ENCODE measurements at regions not wholly inside any gene's neighbourhood (a gene's known extent, or its start where the extent isn't known, plus 50 kb on each side); places are given as distances from the start of the nearest gene placed in this dataset.

GRCh38 chr1:199308349-199308846 is 669.6 kb downstream of the PTPRC start:
- no peak for ATAC-seq (replicated peaks; ENCODE audit: extremely low read depth, poor library complexity, severe bottlenecking)
- peaks cover 7% of the 10 kb centered on the region for H3K4me1 Mint-ChIP-seq
- no peaks in the 10 kb centered on the region for H3K9me3 Mint-ChIP-seq
- H3K27ac Mint-ChIP-seq (ENCODE audit: low read depth): no peak overlapping the region
- DNase-seq (ENCODE audit: low spot score in 2 of 2): no peak
- no peaks in the 10 kb centered on the region for H3K36me3 Mint-ChIP-seq (ENCODE audit: insufficient read depth)
- no peak overlapping the region for H3K4me3 Mint-ChIP-seq
- H3K27me3 Mint-ChIP-seq: peaks cover 50% of the 10 kb centered on the region

GRCh38 chr1:199310708-199311107 is 671.9 kb downstream of the PTPRC start:
- H3K27me3 Mint-ChIP-seq: peaks cover 49% of the 10 kb centered on the region

GRCh38 chr1:199311478-199312262 is 672.8 kb downstream of the PTPRC start:
- no peak overlapping the region for H3K27ac Mint-ChIP-seq (ENCODE audit: low read depth)

More at GRCh38 chr1:199310708-199311107, 671.9 kb downstream of the PTPRC start:
- no peaks in the 10 kb centered on the region for H3K9me3 Mint-ChIP-seq
- H3K4me1 Mint-ChIP-seq: peaks cover 7% of the 10 kb centered on the region
- H3K4me3 Mint-ChIP-seq: no peak overlapping the region
- DNase-seq (ENCODE audit: low spot score in 2 of 2) (no peak), ATAC-seq (replicated peaks; ENCODE audit: extremely low read depth, poor library complexity, severe bottlenecking) (no peak)
- H3K27ac Mint-ChIP-seq (ENCODE audit: low read depth): no peak overlapping the region
- no peaks in the 10 kb centered on the region for H3K36me3 Mint-ChIP-seq (ENCODE audit: insufficient read depth)

GRCh38 chr1:199312626-199313025 is 673.8 kb downstream of the PTPRC start:
- ATAC-seq (replicated peaks; ENCODE audit: extremely low read depth, poor library complexity, severe bottlenecking): no peak

More at GRCh38 chr1:199311478-199312262, 672.8 kb downstream of the PTPRC start:
- Mint-ChIP-seq H3K36me3 (ENCODE audit: insufficient read depth) (no peaks in the 10 kb centered on the region), H3K4me3 (no peak overlapping the region), H3K9me3 (no peaks in the 10 kb centered on the region), H3K4me1 (peaks cover 7% of the 10 kb centered on the region), H3K27me3 (peaks cover 39% of the 10 kb centered on the region)
- no peak for DNase-seq (ENCODE audit: low spot score in 2 of 2)
- no peak for ATAC-seq (replicated peaks; ENCODE audit: extremely low read depth, poor library complexity, severe bottlenecking)

GRCh38 chr1:199313444-199313843 is 674.6 kb downstream of the PTPRC start:
- peaks cover 35% of the 10 kb centered on the region for H3K27me3 Mint-ChIP-seq
- no peak for DNase-seq (ENCODE audit: low spot score in 2 of 2)
- no peak overlapping the region for H3K27ac Mint-ChIP-seq (ENCODE audit: low read depth)
- peaks cover under 1% of the 10 kb centered on the region for H3K4me1 Mint-ChIP-seq
- H3K4me3 Mint-ChIP-seq: no peak overlapping the region
- ATAC-seq (replicated peaks; ENCODE audit: extremely low read depth, poor library complexity, severe bottlenecking): no peak
- H3K9me3 Mint-ChIP-seq: no peaks in the 10 kb centered on the region
- no peaks in the 10 kb centered on the region for H3K36me3 Mint-ChIP-seq (ENCODE audit: insufficient read depth)

More at GRCh38 chr1:199312626-199313025, 673.8 kb downstream of the PTPRC start:
- DNase-seq (ENCODE audit: low spot score in 2 of 2): no peak
- peaks cover 7% of the 10 kb centered on the region for H3K4me1 Mint-ChIP-seq
- H3K27me3 Mint-ChIP-seq: peaks cover 35% of the 10 kb centered on the region
- no peaks in the 10 kb centered on the region for H3K36me3 Mint-ChIP-seq (ENCODE audit: insufficient read depth)
- H3K4me3 Mint-ChIP-seq: no peak overlapping the region
- H3K9me3 Mint-ChIP-seq: no peaks in the 10 kb centered on the region
- H3K27ac Mint-ChIP-seq (ENCODE audit: low read depth): no peak overlapping the region

- Mint-ChIP-seq H3K36me3 (ENCODE audit: insufficient read depth) (no peaks in the 10 kb centered on the region), H3K4me3 (no peak overlapping the region), H3K9me3 (no peaks in the 10 kb centered on the region), H3K27ac (ENCODE audit: low read depth) (no peak overlapping the region), H3K4me1 (no peaks in the 10 kb centered on the region), H3K27me3 (peaks cover 39% of the 10 kb centered on the region)
- ATAC-seq (replicated peaks; ENCODE audit: extremely low read depth, poor library complexity, severe bottlenecking) (no peak), DNase-seq (ENCODE audit: low spot score in 2 of 2) (no peak)
Observed at GRCh38 chr1:199319341-199319740, 680.5 kb downstream of the PTPRC start.

GRCh38 chr1:199322278-199322677 is 683.4 kb downstream of the PTPRC start:
- no peaks in the 10 kb centered on the region for H3K9me3 Mint-ChIP-seq
- DNase-seq (ENCODE audit: low spot score in 2 of 2) (no peak), ATAC-seq (replicated peaks; ENCODE audit: extremely low read depth, poor library complexity, severe bottlenecking) (no peak)
- H3K4me1 Mint-ChIP-seq: no peaks in the 10 kb centered on the region
- H3K27me3 Mint-ChIP-seq: peaks cover 39% of the 10 kb centered on the region
- H3K27ac Mint-ChIP-seq (ENCODE audit: low read depth): no peak overlapping the region
- H3K36me3 Mint-ChIP-seq (ENCODE audit: insufficient read depth): no peaks in the 10 kb centered on the region
- H3K4me3 Mint-ChIP-seq: no peak overlapping the region

GRCh38 chr1:199333180-199333579 is 694.3 kb upstream of the NR5A2 start:
- Mint-ChIP-seq H3K36me3 (ENCODE audit: insufficient read depth) (no peaks in the 10 kb centered on the region), H3K27me3 (peaks cover 22% of the 10 kb centered on the region), H3K4me1 (no peaks in the 10 kb centered on the region), H3K9me3 (no peaks in the 10 kb centered on the region), H3K27ac (ENCODE audit: low read depth) (no peak overlapping the region), H3K4me3 (no peak overlapping the region)
- ATAC-seq (replicated peaks; ENCODE audit: extremely low read depth, poor library complexity, severe bottlenecking) (no peak), DNase-seq (ENCODE audit: low spot score in 2 of 2) (no peak)

GRCh38 chr1:199335496-199335895 is 692.0 kb upstream of the NR5A2 start:
- no peak for DNase-seq (ENCODE audit: low spot score in 2 of 2)
- Mint-ChIP-seq H3K27ac (ENCODE audit: low read depth) (no peak overlapping the region), H3K36me3 (ENCODE audit: insufficient read depth) (no peaks in the 10 kb centered on the region), H3K27me3 (peaks cover 45% of the 10 kb centered on the region), H3K4me3 (no peak overlapping the region), H3K9me3 (no peaks in the 10 kb centered on the region), H3K4me1 (no peaks in the 10 kb centered on the region)
- no peak for ATAC-seq (replicated peaks; ENCODE audit: extremely low read depth, poor library complexity, severe bottlenecking)

- ATAC-seq (replicated peaks; ENCODE audit: extremely low read depth, poor library complexity, severe bottlenecking): no peak
- Mint-ChIP-seq H3K4me1 (no peaks in the 10 kb centered on the region), H3K9me3 (no peaks in the 10 kb centered on the region)
Observed at GRCh38 chr1:199336745-199337640, 690.5 kb upstream of the NR5A2 start.

GRCh38 chr1:199338760-199339159 is 688.8 kb upstream of the NR5A2 start:
- Mint-ChIP-seq H3K27ac (ENCODE audit: low read depth) (no peak overlapping the region), H3K9me3 (peaks cover 5% of the 10 kb centered on the region), H3K36me3 (ENCODE audit: insufficient read depth) (no peaks in the 10 kb centered on the region), H3K4me3 (no peak overlapping the region), H3K27me3 (peaks cover 68% of the 10 kb centered on the region), H3K4me1 (no peaks in the 10 kb centered on the region)
- no peak for DNase-seq (ENCODE audit: low spot score in 2 of 2)
- ATAC-seq (replicated peaks; ENCODE audit: extremely low read depth, poor library complexity, severe bottlenecking): no peak

More at GRCh38 chr1:199336745-199337640, 690.5 kb upstream of the NR5A2 start:
- H3K27me3 Mint-ChIP-seq: peaks cover 60% of the 10 kb centered on the region
- H3K27ac Mint-ChIP-seq (ENCODE audit: low read depth): no peak overlapping the region
- DNase-seq (ENCODE audit: low spot score in 2 of 2): no peak
- H3K36me3 Mint-ChIP-seq (ENCODE audit: insufficient read depth): no peaks in the 10 kb centered on the region
- no peak overlapping the region for H3K4me3 Mint-ChIP-seq

GRCh38 chr1:199352351-199352750 is 675.2 kb upstream of the NR5A2 start:
- H3K9me3 Mint-ChIP-seq: peaks cover 12% of the 10 kb centered on the region
- H3K4me1 Mint-ChIP-seq: no peaks in the 10 kb centered on the region
- H3K4me3 Mint-ChIP-seq: no peak overlapping the region
- no peaks in the 10 kb centered on the region for H3K36me3 Mint-ChIP-seq (ENCODE audit: insufficient read depth)
- H3K27me3 Mint-ChIP-seq: peaks cover 41% of the 10 kb centered on the region
- no peak for ATAC-seq (replicated peaks; ENCODE audit: extremely low read depth, poor library complexity, severe bottlenecking)
- H3K27ac Mint-ChIP-seq (ENCODE audit: low read depth): no peak overlapping the region
- no peak for DNase-seq (ENCODE audit: low spot score in 2 of 2)
